Natural killer cell (primary cell): ENCODE measurements at regions not wholly inside any gene's neighbourhood (a gene's known extent, or its start where the extent isn't known, plus 50 kb on each side); places are given as distances from the start of the nearest gene placed in this dataset.
A peak's percentile ranks its signal among the peaks of the same experiment; 100 is the strongest.

Experiments used
- ATAC-seq, 3 donors: fragments of 150-1000 bp in 2 of 3; fragments of 200-7000 bp in 1 of 3; cut with Tn5 transposase; 1 replicate in 1 of 3; 2 replicates in 2 of 3; pipeline ENCODE4 v1.10.0; 2021; ENCODE audit warnings: mild to moderate bottlenecking in 2 of 3, moderate library complexity in 2 of 3
- DNase-seq, 2 donors: peaks; one replicate each; pipeline versions ENCODE4 v3.0.0 to v3.0.0-alpha.2; 2013 to 2021; ENCODE audit warnings: mixed read lengths in 1 of 2
- H3K27ac ChIP-seq: one replicate; pipeline ENCODE4 v1.5.1; 2013; ENCODE audit warnings: mild to moderate bottlenecking, low read length
- H3K27me3 ChIP-seq: one replicate; pipeline ENCODE4 v1.6.1; 2013; ENCODE audit warnings: low read length; ENCODE audit not compliant: control insufficient read depth, insufficient read depth
- H3K36me3 ChIP-seq: one replicate; pipeline ENCODE4 v1.6.1; 2013; ENCODE audit warnings: low read length; ENCODE audit not compliant: control insufficient read depth, insufficient read depth
- H3K4me1 ChIP-seq: one replicate; pipeline ENCODE4 v1.6.1; 2013; ENCODE audit warnings: low read length; ENCODE audit not compliant: control insufficient read depth, insufficient read depth
- H3K4me3 ChIP-seq: one replicate; pipeline ENCODE4 v1.5.1; 2013; ENCODE audit warnings: low read length
- H3K9me3 ChIP-seq: one replicate; pipeline ENCODE4 v1.6.1; 2013; ENCODE audit warnings: low read length; ENCODE audit not compliant: control insufficient read depth, insufficient read depth
- H3K27ac Mint-ChIP-seq, 2 donors: one replicate each; pipeline ENCODE4 v1.8.0; 2022; ENCODE audit warnings: mild to moderate bottlenecking in 2 of 2, mixed read lengths in 2 of 2, moderate library complexity in 1 of 2
- H3K27me3 Mint-ChIP-seq, 2 donors: one replicate each; pipeline ENCODE4 v1.8.0; 2022; ENCODE audit warnings: low read depth in 2 of 2, mixed read lengths in 2 of 2
- H3K36me3 Mint-ChIP-seq: one replicate; pipeline ENCODE4 v1.8.0; 2022; ENCODE audit warnings: mixed read lengths
- H3K4me1 Mint-ChIP-seq, 2 donors: one replicate each; pipeline ENCODE4 v1.8.0; 2022; ENCODE audit warnings: mixed read lengths in 2 of 2
- H3K4me3 Mint-ChIP-seq: one replicate; pipeline ENCODE4 v1.8.0; 2022; ENCODE audit warnings: mild to moderate bottlenecking, moderate library complexity, mixed read lengths
- H3K9me3 Mint-ChIP-seq, 2 donors: one replicate each; pipeline ENCODE4 v1.8.0; 2022; ENCODE audit warnings: mixed read lengths in 2 of 2
- CTCF ChIP-seq: fragments of 200-600 bp; IDR thresholded peaks from one replicate; pipeline ENCODE4 v1.8.0; 2022; ENCODE audit warnings: antibody characterized with exemption
- WGBS: methylation state at CpG from one replicate; pipeline ENCODE4 v1.1.7; 2013; ENCODE audit warnings: missing lambda C conversion rate; ENCODE audit not compliant: insufficient coverage; 5-methylcytosine and 5-hydroxymethylcytosine counted together
- intact Hi-C: fragments of 100-400 bp; cut with micrococcal nuclease; formaldehyde crosslinking; loops from one replicate; pipeline ENCODE4 v1.14.2; 2022

- Histone ChIP-seq H3K4me1 (no peaks in the 10 kb centered on the region), H3K4me3 (no peak overlapping the region), H3K9me3 (no peaks in the 10 kb centered on the region), H3K27me3 (no peaks in the 10 kb centered on the region), H3K27ac (no peak overlapping the region), H3K36me3 (no peaks in the 10 kb centered on the region)
- Mint-ChIP-seq H3K4me3 (no peak overlapping the region), H3K36me3 (no peaks in the 10 kb centered on the region), H3K27me3 (peaks cover 10 to 25% of the 10 kb centered on the region in 2 donors), H3K9me3 (no peaks in the 10 kb centered on the region), H3K27ac (no peak overlapping the region), H3K4me1 (no peaks in the 10 kb centered on the region)
- DNase-seq (peak in 1 of 2 donors; percentile 1), ATAC-seq (no peak)
- WGBS: 91% methylated on average over 2 of the region's 2 CpGs
- TF ChIP-seq CTCF: no peak
- intact Hi-C loops: no loop called here
Observed at GRCh38 chr6:40148882-40149573, 214.8 kb upstream of the MOCS1 start.

GRCh38 chr6:40146902-40147301 lies 212.6 kb upstream of the MOCS1 start:
- intact Hi-C loops: no loop called here
- no peaks in the 10 kb centered on the region for H3K36me3 ChIP-seq
- H3K27ac Mint-ChIP-seq: no peak overlapping the region
- TF ChIP-seq CTCF: no peak
- H3K9me3 ChIP-seq: no peaks in the 10 kb centered on the region
- no peak overlapping the region for H3K4me3 ChIP-seq
- ATAC-seq (no peak), DNase-seq (no peak)
- H3K9me3 Mint-ChIP-seq: no peaks in the 10 kb centered on the region
- H3K27me3 ChIP-seq: no peaks in the 10 kb centered on the region
- no peaks in the 10 kb centered on the region for H3K4me1 ChIP-seq
- H3K27me3 Mint-ChIP-seq: peaks cover 7 to 29% of the 10 kb centered on the region in 2 donors
- no peak overlapping the region for H3K27ac ChIP-seq
- H3K36me3 Mint-ChIP-seq: no peaks in the 10 kb centered on the region
- WGBS: 79% methylated on average over 3 of the region's 3 CpGs
- H3K4me3 Mint-ChIP-seq: no peak overlapping the region
- no peaks in the 10 kb centered on the region for H3K4me1 Mint-ChIP-seq

GRCh38 chr6:40139447-40139846 lies 205.2 kb upstream of the MOCS1 start:
- Mint-ChIP-seq H3K27ac (no peak overlapping the region), H3K4me3 (no peak overlapping the region), H3K9me3 (peaks cover 2% of the 10 kb centered on the region in 2 donors), H3K27me3 (peaks cover 8 to 12% of the 10 kb centered on the region in 2 donors), H3K36me3 (no peaks in the 10 kb centered on the region), H3K4me1 (no peaks in the 10 kb centered on the region)
- H3K27ac ChIP-seq: no peak overlapping the region
- no peak for DNase-seq
- peaks cover 3% of the 10 kb centered on the region for H3K9me3 ChIP-seq
- no peak overlapping the region for H3K4me3 ChIP-seq
- no peaks in the 10 kb centered on the region for H3K27me3 ChIP-seq
- intact Hi-C loops: no loop called here
- WGBS: 71% methylated on average over 2 of the region's 2 CpGs
- ATAC-seq: no peak
- no peak for TF ChIP-seq CTCF
- H3K4me1 ChIP-seq: no peaks in the 10 kb centered on the region
- H3K36me3 ChIP-seq: no peaks in the 10 kb centered on the region

GRCh38 chr6:40138273-40138720 lies 204.0 kb upstream of the MOCS1 start:
- Mint-ChIP-seq H3K36me3 (no peaks in the 10 kb centered on the region), H3K9me3 (peaks cover 2% of the 10 kb centered on the region in 2 donors), H3K27me3 (peaks cover 0 to 12% of the 10 kb centered on the region in 2 donors), H3K4me3 (no peak overlapping the region), H3K4me1 (no peaks in the 10 kb centered on the region), H3K27ac (no peak overlapping the region)
- H3K9me3 ChIP-seq: peaks cover 3% of the 10 kb centered on the region
- DNase-seq (no peak), ATAC-seq (no peak)
- intact Hi-C loops: no loop called here
- H3K27me3 ChIP-seq: no peaks in the 10 kb centered on the region
- no peak for TF ChIP-seq CTCF
- H3K27ac ChIP-seq: no peak overlapping the region
- WGBS: 75% methylated on average over 3 of the region's 4 CpGs
- H3K36me3 ChIP-seq: no peaks in the 10 kb centered on the region
- H3K4me3 ChIP-seq: no peak overlapping the region
- no peaks in the 10 kb centered on the region for H3K4me1 ChIP-seq
